Kidney epithelial cell (primary cell): ENCODE measurements at regions not wholly inside any gene's neighbourhood (a gene's known extent, or its start where the extent isn't known, plus 50 kb on each side); places are given as distances from the start of the nearest gene placed in this dataset.

Source experiments
- DNase-seq: peaks from one replicate; pipeline ENCODE4 v3.0.0-alpha.2; 2010; ENCODE audit warnings: low read depth
- H3K27me3 ChIP-seq: 2 replicates; pipeline ENCODE4 v1.6.0; 2011; ENCODE audit warnings: low read length; ENCODE audit not compliant: control insufficient read depth, insufficient read depth
- H3K36me3 ChIP-seq: 2 replicates; pipeline ENCODE4 v1.5.1; 2011; ENCODE audit warnings: low read length; ENCODE audit not compliant: control insufficient read depth, insufficient read depth
- H3K4me3 ChIP-seq: 2 replicates; pipeline ENCODE4 v1.5.1; 2011; ENCODE audit warnings: low read depth, mild to moderate bottlenecking, control low read depth, low read length
- TF ChIP-seq, protein P1 (sequence below): IDR thresholded peaks from 2 replicates; pipeline ENCODE4 v1.5.1; 2011; ENCODE audit warnings: mild to moderate bottlenecking, moderate library complexity, low read length, control low read depth, inconsistent platforms; ENCODE audit not compliant: insufficient read depth, poor library complexity, severe bottlenecking

DNA sequence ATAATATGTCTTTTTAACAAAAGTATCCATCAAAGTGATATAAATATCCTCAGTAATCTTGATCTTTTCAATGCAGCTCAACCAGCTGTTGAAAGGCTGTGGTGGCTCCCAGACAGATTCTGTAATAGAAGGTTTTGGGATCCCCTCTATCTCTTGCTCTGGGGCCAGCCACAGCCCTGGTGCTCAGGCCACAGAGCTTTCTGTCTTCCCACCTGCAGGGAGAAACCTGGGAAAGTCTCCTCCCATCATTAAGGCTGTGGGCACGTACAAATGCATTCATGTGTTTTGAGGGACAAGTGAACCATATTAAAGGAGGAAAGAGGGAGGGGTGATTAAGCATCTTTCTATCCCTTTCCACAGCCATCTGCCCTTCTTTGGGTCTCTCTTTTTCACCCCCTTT lies 183.1 kb downstream of the PRDM13 start:
- Histone ChIP-seq H3K27me3 (no peaks in the 10 kb centered on the region), H3K36me3 (no peaks in the 10 kb centered on the region), H3K4me3 (no peak overlapping the region)
- TF ChIP-seq, protein P1, sequence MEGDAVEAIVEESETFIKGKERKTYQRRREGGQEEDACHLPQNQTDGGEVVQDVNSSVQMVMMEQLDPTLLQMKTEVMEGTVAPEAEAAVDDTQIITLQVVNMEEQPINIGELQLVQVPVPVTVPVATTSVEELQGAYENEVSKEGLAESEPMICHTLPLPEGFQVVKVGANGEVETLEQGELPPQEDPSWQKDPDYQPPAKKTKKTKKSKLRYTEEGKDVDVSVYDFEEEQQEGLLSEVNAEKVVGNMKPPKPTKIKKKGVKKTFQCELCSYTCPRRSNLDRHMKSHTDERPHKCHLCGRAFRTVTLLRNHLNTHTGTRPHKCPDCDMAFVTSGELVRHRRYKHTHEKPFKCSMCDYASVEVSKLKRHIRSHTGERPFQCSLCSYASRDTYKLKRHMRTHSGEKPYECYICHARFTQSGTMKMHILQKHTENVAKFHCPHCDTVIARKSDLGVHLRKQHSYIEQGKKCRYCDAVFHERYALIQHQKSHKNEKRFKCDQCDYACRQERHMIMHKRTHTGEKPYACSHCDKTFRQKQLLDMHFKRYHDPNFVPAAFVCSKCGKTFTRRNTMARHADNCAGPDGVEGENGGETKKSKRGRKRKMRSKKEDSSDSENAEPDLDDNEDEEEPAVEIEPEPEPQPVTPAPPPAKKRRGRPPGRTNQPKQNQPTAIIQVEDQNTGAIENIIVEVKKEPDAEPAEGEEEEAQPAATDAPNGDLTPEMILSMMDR = no peak
- no peak for DNase-seq

- DNase-seq = no peak
- TF ChIP-seq, protein P1 = no peak
- Histone ChIP-seq H3K36me3 (no peaks in the 10 kb centered on the region), H3K27me3 (no peaks in the 10 kb centered on the region), H3K4me3 (no peak overlapping the region)
Observed at GRCh38 chr6:99790679-99791078, 184.0 kb downstream of the PRDM13 start.

- DNase-seq = no peak
- TF ChIP-seq, protein P1 = no peak
- Histone ChIP-seq H3K27me3 (no peaks in the 10 kb centered on the region), H3K36me3 (no peaks in the 10 kb centered on the region), H3K4me3 (no peak overlapping the region)
Observed at GRCh38 chr6:99801805-99802204, 192.2 kb downstream of the MCHR2 start.

DNA sequence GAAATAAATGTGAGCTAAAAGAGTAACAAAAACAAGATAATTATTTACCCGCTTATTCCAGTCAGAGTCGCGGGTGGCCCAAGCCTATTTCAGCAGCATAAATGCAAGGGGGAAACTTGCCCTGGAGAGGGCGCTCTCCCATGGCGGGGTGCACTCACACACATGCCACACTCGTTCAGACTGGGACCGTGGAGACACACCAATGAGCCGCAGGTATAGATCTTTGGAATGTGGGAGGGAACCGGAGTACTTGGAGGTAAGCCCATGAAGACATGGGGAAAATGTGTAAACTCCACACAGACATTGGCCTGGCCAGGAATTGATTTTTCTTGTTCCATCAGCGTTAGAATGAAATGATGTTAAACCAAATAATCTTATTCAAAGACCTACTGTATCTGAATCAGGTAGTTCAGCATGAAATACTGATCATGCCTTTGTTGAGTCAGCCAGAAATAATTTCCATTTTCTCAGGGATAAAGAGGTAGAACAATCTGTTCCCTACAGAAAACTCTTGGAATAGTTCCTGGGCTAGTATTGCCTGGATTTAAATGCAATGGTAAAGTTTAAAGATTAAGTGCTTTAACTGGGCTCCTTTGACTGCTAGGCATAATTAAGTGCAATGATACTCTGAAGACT lies 191.5 kb downstream of the MCHR2 start:
- Histone ChIP-seq H3K36me3 (no peaks in the 10 kb centered on the region), H3K27me3 (no peaks in the 10 kb centered on the region), H3K4me3 (no peak overlapping the region)
- DNase-seq = no peak
- TF ChIP-seq, protein P1 = peak; percentile 34

DNA sequence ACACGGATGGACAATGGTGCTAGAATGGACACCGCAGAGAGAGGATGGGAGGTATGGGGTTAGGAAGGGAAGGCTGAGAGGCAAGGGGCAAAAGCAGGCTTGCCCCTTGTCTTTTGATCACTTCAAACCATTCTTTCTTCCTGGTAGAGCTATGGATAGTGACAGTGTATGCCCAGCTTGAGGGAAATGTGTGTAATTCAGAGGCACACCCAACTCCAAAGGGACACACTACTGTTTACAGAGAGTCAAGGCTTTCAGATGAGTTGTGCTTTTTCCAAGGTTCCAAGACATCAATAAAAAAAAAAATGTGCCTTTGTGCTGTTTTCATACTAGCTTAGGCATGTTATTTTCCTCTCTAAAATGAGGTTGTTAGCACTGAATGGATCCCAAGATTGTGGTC lies 185.0 kb downstream of the MCHR2 start:
- TF ChIP-seq, protein P1 = no peak
- no peak overlapping the region for H3K4me3 ChIP-seq
- no peak for DNase-seq
- H3K36me3 ChIP-seq = no peaks in the 10 kb centered on the region
- H3K27me3 ChIP-seq = no peaks in the 10 kb centered on the region

- Histone ChIP-seq H3K36me3 (no peaks in the 10 kb centered on the region), H3K4me3 (no peak overlapping the region), H3K27me3 (no peaks in the 10 kb centered on the region)
- DNase-seq = no peak
- TF ChIP-seq, protein P1 = no peak
Observed at GRCh38 chr6:99810295-99810694, 183.7 kb downstream of the MCHR2 start.
